OCI-LY1 (cell line): ENCODE measurements at regions not wholly inside any gene's neighbourhood (a gene's known extent, or its start where the extent isn't known, plus 50 kb on each side); places are given as distances from the start of the nearest gene placed in this dataset.
"Not testable (repeated sequence)": the region's sequence is repeated elsewhere in the genome, so short reads cannot be mapped to it uniquely, and the experiment has no call there.

ENCODE experiments used
- H2AFZ ChIP-seq: fragments of 200-600 bp; sonication (generic), shearing (Covaris generic); 2 replicates; pipeline ENCODE4 v1.6.0; 2014; ENCODE audit warnings: antibody characterized with exemption, mild to moderate bottlenecking, low read length
- H3F3A ChIP-seq: fragments of 200-600 bp; sonication (generic), shearing (Covaris generic); 2 replicates; pipeline ENCODE4 v1.6.0; 2014; ENCODE audit warnings: mild to moderate bottlenecking, antibody characterized with exemption, low read length, moderate library complexity; ENCODE audit not compliant: insufficient read depth
- H3K27ac ChIP-seq: fragments of 200-600 bp; sonication (generic); 2 replicates; pipeline ENCODE4 v1.5.1; 2014; ENCODE audit warnings: low read length, mixed run types, mild to moderate bottlenecking, low read depth; ENCODE audit not compliant: poor library complexity, severe bottlenecking
- H3K27me3 ChIP-seq: fragments of 200-600 bp; sonication (generic); 2 replicates; pipeline ENCODE4 v1.6.0; 2014; ENCODE audit warnings: antibody characterized with exemption, mild to moderate bottlenecking, low read length, moderate library complexity; ENCODE audit not compliant: insufficient read depth
- H3K36me3 ChIP-seq: fragments of 200-600 bp; sonication (generic); 2 replicates; pipeline ENCODE4 v1.6.1; 2014; ENCODE audit warnings: mild to moderate bottlenecking, antibody characterized with exemption, low read length, moderate library complexity, mixed read lengths; ENCODE audit not compliant: insufficient read depth
- H3K4me1 ChIP-seq: fragments of 200-600 bp; sonication (generic); 2 replicates; pipeline ENCODE4 v1.5.1; 2014; ENCODE audit warnings: mild to moderate bottlenecking, low read length, moderate library complexity; ENCODE audit not compliant: insufficient read depth, severe bottlenecking
- H3K4me2 ChIP-seq: fragments of 200-600 bp; sonication (generic), shearing (Covaris generic); 2 replicates; pipeline ENCODE4 v1.6.1; 2014; ENCODE audit warnings: low read length
- H3K4me3 ChIP-seq: fragments of 200-600 bp; sonication (generic); 2 replicates; pipeline ENCODE4 v1.5.1; 2014; ENCODE audit warnings: low read length, low read depth, mild to moderate bottlenecking, mixed read lengths; ENCODE audit not compliant: poor library complexity, severe bottlenecking
- H3K79me2 ChIP-seq: fragments of 200-600 bp; shearing (Covaris generic); 2 replicates; pipeline ENCODE4 v1.6.1; 2016; ENCODE audit warnings: mixed run types, low read length, mixed read lengths; ENCODE audit not compliant: insufficient read depth
- H3K9ac ChIP-seq: fragments of 200-600 bp; sonication (generic), shearing (Covaris generic); 2 replicates; pipeline ENCODE4 v1.6.1; 2014; ENCODE audit warnings: mild to moderate bottlenecking, low read length, mixed read lengths
- H3K9me2 ChIP-seq: fragments of 200-600 bp; sonication (generic), shearing (Covaris generic); 2 replicates; pipeline ENCODE4 v1.6.1; 2014; ENCODE audit warnings: low read depth, mild to moderate bottlenecking, low read length, mixed read lengths
- H3K9me3 ChIP-seq: fragments of 200-600 bp; shearing (Covaris generic); 2 replicates; pipeline ENCODE4 v1.6.1; 2014; ENCODE audit warnings: low read length, mixed read lengths
- H4K20me1 ChIP-seq: fragments of 200-600 bp; sonication (generic), shearing (Covaris generic); 2 replicates; pipeline ENCODE4 v1.6.0; 2016; ENCODE audit warnings: mild to moderate bottlenecking, low read length; ENCODE audit not compliant: insufficient read depth
- EZH2 ChIP-seq: fragments of 200-600 bp; sonication (generic), shearing (Covaris generic); IDR thresholded peaks from 2 replicates; pipeline ENCODE4 v1.8.0; 2017; ENCODE audit warnings: borderline replicate concordance, mixed run types, mild to moderate bottlenecking, antibody characterized with exemption, low read length, moderate library complexity, mixed read lengths
- TF ChIP-seq, protein P1 (sequence below): fragments of 200-600 bp; sonication (generic), shearing (Covaris generic); IDR thresholded peaks from 2 replicates; pipeline ENCODE4 v1.5.1; 2017; ENCODE audit warnings: mild to moderate bottlenecking, antibody characterized with exemption, low read length, moderate library complexity, mixed read lengths

DNA sequence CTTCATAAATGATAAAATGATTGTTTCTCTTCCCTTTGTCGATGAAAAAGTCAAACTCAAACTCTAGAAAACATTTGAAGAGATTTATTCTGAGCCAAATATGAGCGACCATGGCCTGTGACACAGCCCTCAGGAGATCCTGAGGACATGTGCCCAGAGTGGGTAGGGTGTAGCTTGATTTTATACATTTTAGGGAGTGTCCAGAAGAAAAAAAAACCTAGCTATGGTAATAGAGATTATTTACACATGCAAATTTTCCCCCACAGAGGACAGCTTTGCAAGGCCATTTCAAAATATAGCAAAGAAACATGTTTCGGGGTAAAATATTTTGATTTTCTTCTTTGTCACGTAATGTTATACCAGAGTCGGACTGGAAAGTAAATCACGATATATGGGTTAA lies 92.4 kb upstream of the TRIB2 start:
- no peaks in the 10 kb centered on the region for H3K9me2 ChIP-seq
- no peaks in the 10 kb centered on the region for H3K79me2 ChIP-seq
- no peak overlapping the region for H2AFZ ChIP-seq
- peaks cover 9% of the 10 kb centered on the region for H3K4me1 ChIP-seq
- no peaks in the 10 kb centered on the region for H3K27me3 ChIP-seq
- no peaks in the 10 kb centered on the region for H3K9me3 ChIP-seq
- H3F3A ChIP-seq = no peaks in the 10 kb centered on the region
- H3K9ac ChIP-seq = no peak overlapping the region
- H3K4me3 ChIP-seq = no peak overlapping the region
- H4K20me1 ChIP-seq = no peaks in the 10 kb centered on the region
- no peak for TF ChIP-seq EZH2
- TF ChIP-seq, protein P1, sequence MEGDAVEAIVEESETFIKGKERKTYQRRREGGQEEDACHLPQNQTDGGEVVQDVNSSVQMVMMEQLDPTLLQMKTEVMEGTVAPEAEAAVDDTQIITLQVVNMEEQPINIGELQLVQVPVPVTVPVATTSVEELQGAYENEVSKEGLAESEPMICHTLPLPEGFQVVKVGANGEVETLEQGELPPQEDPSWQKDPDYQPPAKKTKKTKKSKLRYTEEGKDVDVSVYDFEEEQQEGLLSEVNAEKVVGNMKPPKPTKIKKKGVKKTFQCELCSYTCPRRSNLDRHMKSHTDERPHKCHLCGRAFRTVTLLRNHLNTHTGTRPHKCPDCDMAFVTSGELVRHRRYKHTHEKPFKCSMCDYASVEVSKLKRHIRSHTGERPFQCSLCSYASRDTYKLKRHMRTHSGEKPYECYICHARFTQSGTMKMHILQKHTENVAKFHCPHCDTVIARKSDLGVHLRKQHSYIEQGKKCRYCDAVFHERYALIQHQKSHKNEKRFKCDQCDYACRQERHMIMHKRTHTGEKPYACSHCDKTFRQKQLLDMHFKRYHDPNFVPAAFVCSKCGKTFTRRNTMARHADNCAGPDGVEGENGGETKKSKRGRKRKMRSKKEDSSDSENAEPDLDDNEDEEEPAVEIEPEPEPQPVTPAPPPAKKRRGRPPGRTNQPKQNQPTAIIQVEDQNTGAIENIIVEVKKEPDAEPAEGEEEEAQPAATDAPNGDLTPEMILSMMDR = no peak
- no peak overlapping the region for H3K27ac ChIP-seq
- no peaks in the 10 kb centered on the region for H3K36me3 ChIP-seq
- H3K4me2 ChIP-seq = no peak overlapping the region

DNA sequence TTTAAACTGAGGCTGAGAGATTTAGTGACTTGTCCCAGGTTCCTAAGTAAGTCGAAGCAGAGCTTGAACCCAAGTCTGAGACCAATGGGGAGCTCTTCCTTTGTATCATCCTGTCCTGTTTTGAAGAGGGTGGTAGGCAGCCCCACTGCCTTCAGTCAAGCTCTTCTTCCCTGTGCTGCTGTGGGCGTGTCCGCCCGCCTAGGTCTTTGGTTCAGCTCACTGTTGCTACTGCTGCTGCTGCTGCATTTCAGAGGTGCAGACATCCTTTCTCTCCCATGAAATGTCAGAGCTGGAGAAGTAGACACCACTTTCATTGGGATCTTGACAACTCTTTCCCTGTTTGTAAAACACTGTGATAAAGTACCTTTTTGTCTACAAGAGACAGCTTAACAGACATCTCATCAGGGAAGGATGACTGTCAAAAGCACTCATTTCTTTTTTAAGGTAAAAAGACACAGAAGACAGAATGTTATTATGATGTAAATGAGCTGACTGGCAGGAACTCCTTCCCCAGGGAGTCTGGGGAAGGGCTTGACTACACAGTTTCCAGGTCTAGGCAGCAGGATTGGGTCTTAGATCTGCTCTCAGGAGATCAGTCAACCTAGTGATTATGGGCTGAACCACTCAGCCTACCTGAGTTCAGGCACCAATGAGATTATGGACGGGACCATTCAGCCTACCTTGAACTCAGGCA lies 91.7 kb upstream of the TRIB2 start:
- H3K9me2 ChIP-seq = no peaks in the 10 kb centered on the region
- H3K36me3 ChIP-seq = no peaks in the 10 kb centered on the region
- H3K27ac ChIP-seq = no peak overlapping the region
- H3K4me1 ChIP-seq = peaks cover 9% of the 10 kb centered on the region
- H3F3A ChIP-seq = no peaks in the 10 kb centered on the region
- H3K9me3 ChIP-seq = no peaks in the 10 kb centered on the region
- no peak overlapping the region for H3K4me2 ChIP-seq
- H3K4me3 ChIP-seq = no peak overlapping the region
- H3K27me3 ChIP-seq = no peaks in the 10 kb centered on the region
- no peaks in the 10 kb centered on the region for H3K79me2 ChIP-seq
- no peaks in the 10 kb centered on the region for H4K20me1 ChIP-seq
- H2AFZ ChIP-seq = no peak overlapping the region
- H3K9ac ChIP-seq = no peak overlapping the region
- TF ChIP-seq, protein P1 = no peak
- TF ChIP-seq EZH2 = no peak

DNA sequence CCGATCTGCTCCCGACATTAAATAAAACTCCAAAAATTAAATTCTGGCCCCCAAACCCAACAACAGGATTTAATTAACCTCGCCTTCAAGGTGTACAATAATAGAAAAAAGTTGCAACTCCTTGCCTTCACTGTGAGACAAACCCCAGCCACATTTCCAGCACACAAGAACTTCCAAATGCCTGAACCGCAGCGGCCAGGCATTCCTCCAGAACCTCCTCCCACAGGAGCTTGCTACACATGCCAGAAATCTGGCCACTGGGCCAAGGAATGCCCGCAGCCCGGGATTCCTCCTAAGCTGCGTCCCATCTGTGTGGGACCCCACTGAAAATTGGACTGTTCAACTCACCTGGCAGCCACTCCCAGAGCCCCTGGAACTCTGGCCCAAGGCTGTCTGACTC lies 88.2 kb upstream of the TRIB2 start:
- not testable (repeated sequence) for H3K79me2 ChIP-seq, H3K9me3 ChIP-seq, H3K27me3 ChIP-seq, H3K9me2 ChIP-seq, H3K4me1 ChIP-seq, H3K4me3 ChIP-seq, H3K27ac ChIP-seq, H3K9ac ChIP-seq, H3K36me3 ChIP-seq, H3F3A ChIP-seq, H3K4me2 ChIP-seq, H2AFZ ChIP-seq, H4K20me1 ChIP-seq
